HG02870 (cell line): ENCODE measurements at regions not wholly inside any gene's neighbourhood (a gene's known extent, or its start where the extent isn't known, plus 50 kb on each side); places are given as distances from the start of the nearest gene placed in this dataset.
"Not testable (repeated sequence)": the region's sequence is repeated elsewhere in the genome, so short reads cannot be mapped to it uniquely, and the experiment has no call there.

Experiments used
- ATAC-seq: cut with Tn5 transposase; IDR thresholded peaks from one replicate; pipeline ENCODE4 v1.9.1; 2021; ENCODE audit warnings: mild to moderate bottlenecking, moderate library complexity; ENCODE audit not compliant: unreplicated experiment

GRCh38 chr2:64742678-64743077, 89.0 kb upstream of the SERTAD2 start:
- ATAC-seq = no peak

GRCh38 chr2:64743739-64744330, 90.1 kb upstream of the SERTAD2 start:
- ATAC-seq = no peak

- no peak for ATAC-seq
These were observed 91.8 kb upstream of the SERTAD2 start for GRCh38 chr2:64745562-64745961.

GRCh38 chr2:64747690-64748091, 94.0 kb upstream of the SERTAD2 start:
- not testable (repeated sequence) for ATAC-seq

GRCh38 chr2:64748147-64748546, 94.4 kb upstream of the SERTAD2 start:
- ATAC-seq = no peak

- no peak for ATAC-seq
These were observed 94.8 kb upstream of the SERTAD2 start for GRCh38 chr2:64748561-64748960.

- ATAC-seq = no peak
These were observed 95.7 kb upstream of the SERTAD2 start for GRCh38 chr2:64749446-64749845.

GRCh38 chr2:64750001-64750816, 96.5 kb upstream of the SERTAD2 start:
- no peak for ATAC-seq

- ATAC-seq = peak; percentile 81
These were observed 97.1 kb upstream of the SERTAD2 start for GRCh38 chr2:64750817-64751285.

GRCh38 chr2:64751286-64752260, 97.9 kb upstream of the SERTAD2 start:
- peak; percentile 78 for ATAC-seq

- no peak for ATAC-seq
These were observed 99.7 kb upstream of the SERTAD2 start for GRCh38 chr2:64753399-64753798.

GRCh38 chr2:64754570-64754969, 100.9 kb upstream of the SERTAD2 start:
- no peak for ATAC-seq

- no peak for ATAC-seq
These were observed 103.4 kb upstream of the SERTAD2 start for GRCh38 chr2:64757126-64757525.

GRCh38 chr2:64760128-64760527, 106.4 kb upstream of the SERTAD2 start:
- ATAC-seq = no peak

- ATAC-seq = no peak
These were observed 108.7 kb upstream of the SERTAD2 start for GRCh38 chr2:64762301-64762997.

- no peak for ATAC-seq
These were observed 109.4 kb upstream of the SERTAD2 start for GRCh38 chr2:64763126-64763525.

- no peak for ATAC-seq
These were observed 111.6 kb upstream of the SERTAD2 start for GRCh38 chr2:64765160-64765805.

GRCh38 chr2:64766841-64767669, 113.3 kb upstream of the SERTAD2 start:
- ATAC-seq = no peak
